IMR-90 (cell line): ENCODE measurements at regions not wholly inside any gene's neighbourhood (a gene's known extent, or its start where the extent isn't known, plus 50 kb on each side); places are given as distances from the start of the nearest gene placed in this dataset.

Source experiments
- BHLHE40 ChIP-seq: fragments of 150-350 bp; IDR thresholded peaks from 2 replicates; pipeline ENCODE4 v1.6.1; 2016; ENCODE audit warnings: mild to moderate bottlenecking, low read depth, low read length
- CEBPB ChIP-seq: IDR thresholded peaks from 2 replicates; pipeline ENCODE4 v1.6.1; 2012; ENCODE audit warnings: low read depth, low read length, improper control_type of control experiment
- CTCF ChIP-seq: conservative IDR thresholded peaks from 2 replicates; pipeline ENCODE4 v1.5.1; 2012; ENCODE audit warnings: mild to moderate bottlenecking, low read depth, low read length, improper control_type of control experiment
- ELK1 ChIP-seq: fragments of 150-350 bp; IDR thresholded peaks from 2 replicates; pipeline ENCODE4 v1.6.1; 2016; ENCODE audit warnings: low read depth, mild to moderate bottlenecking, low read length, moderate library complexity, borderline replicate concordance
- FOS ChIP-seq: fragments of 150-350 bp; IDR thresholded peaks from 2 replicates; pipeline ENCODE4 v1.6.1; 2016; ENCODE audit warnings: low read depth, low read length
- MAFK ChIP-seq: IDR thresholded peaks from 2 replicates; pipeline ENCODE4 v1.6.1; 2012; ENCODE audit warnings: low read depth, low read length, improper control_type of control experiment
- MAZ ChIP-seq: IDR thresholded peaks from 2 replicates; pipeline ENCODE4 v1.6.1; 2012; ENCODE audit warnings: low read depth, mild to moderate bottlenecking, low read length, improper control_type of control experiment, moderate library complexity, borderline replicate concordance
- POLR2A ChIP-seq: IDR thresholded peaks from 2 replicates; pipeline ENCODE4 v1.6.1; 2012; ENCODE audit warnings: mild to moderate bottlenecking, low read depth, low read length
- RAD21 ChIP-seq: IDR thresholded peaks from 2 replicates; pipeline ENCODE4 v1.6.1; 2012; ENCODE audit warnings: low read length, improper control_type of control experiment
- RCOR1 ChIP-seq: IDR thresholded peaks from 2 replicates; pipeline ENCODE4 v1.6.1; 2012; ENCODE audit warnings: mild to moderate bottlenecking, low read length, improper control_type of control experiment; ENCODE audit not compliant: insufficient replicate concordance
- RFX5 ChIP-seq: IDR thresholded peaks from 2 replicates; pipeline ENCODE4 v1.8.0; 2012; ENCODE audit warnings: low read depth, mild to moderate bottlenecking, low read length, moderate library complexity
- SMC3 ChIP-seq: fragments of 150-350 bp; IDR thresholded peaks from 2 replicates; pipeline ENCODE4 v1.6.1; 2016; ENCODE audit warnings: low read depth, mild to moderate bottlenecking, antibody characterized with exemption, low read length, moderate library complexity

- TF ChIP-seq CTCF (no peak), MAZ (no peak), CEBPB (no peak), FOS (no peak), POLR2A (no peak), RCOR1 (no peak), MAFK (no peak), RAD21 (no peak), BHLHE40 (no peak), RFX5 (no peak), ELK1 (no peak), SMC3 (no peak)
Observed at GRCh38 chr11:116072601-116073410, 568.6 kb upstream of the CADM1 start.
